ENCODE measurements at regions not wholly inside any gene's neighbourhood (a gene's known extent, or its start where the extent isn't known, plus 50 kb on each side); places are given as distances from the start of the nearest gene placed in this dataset.

- TF ChIP-seq CHD7 (IDR thresholded peaks at IDR 0.05; ENCODE audit: insufficient replicate concordance, low read length) = no peak
- TF ChIP-seq PHF8 (conservative IDR thresholded peaks at IDR 0.05; ENCODE audit: low read depth, low read length) = no peak
- TF ChIP-seq TAF1 (IDR thresholded peaks at IDR 0.05; ENCODE audit: low read depth, low read length) = no peak
- TF ChIP-seq BCL11A (IDR thresholded peaks at IDR 0.05; ENCODE audit: low read depth in 2 of 2, low read length in 2 of 2) = no peak
- no peak for TF ChIP-seq BRCA1 (IDR thresholded peaks at IDR 0.05; ENCODE audit: low read depth, low read length)
- no peak for TF ChIP-seq SP2 (IDR thresholded peaks at IDR 0.05; ENCODE audit: low read length)
- no peak for TF ChIP-seq CHD2 (IDR thresholded peaks at IDR 0.05; ENCODE audit: low read length)
Observed at GRCh38 chr3:94821241-94821640, 758.4 kb downstream of the NSUN3 start (continued).

All from H1 (cell line).